Astrocyte of the cerebellum (primary cell): ENCODE measurements at regions not wholly inside any gene's neighbourhood (a gene's known extent, or its start where the extent isn't known, plus 50 kb on each side); places are given as distances from the start of the nearest gene placed in this dataset.

ENCODE experiments used
- DNase-seq: peaks from one replicate; pipeline ENCODE4 v3.0.0-alpha.2; 2011; ENCODE audit warnings: low read depth
- H3K4me3 ChIP-seq: 2 replicates; pipeline ENCODE4 v1.5.1; 2011; ENCODE audit warnings: mild to moderate bottlenecking, low read depth, low read length, moderate library complexity
- in situ Hi-C: cut with HindIII; loops from 2 replicates; pipeline ENCODE4 v1.10.0; 2017; ENCODE audit warnings: low sequenced_read_pairs
- TF ChIP-seq, protein P1 (sequence below): IDR thresholded peaks from 2 replicates; pipeline ENCODE4 v1.5.1; 2012; ENCODE audit warnings: low read length, low read depth, moderate library complexity, mild to moderate bottlenecking; ENCODE audit errors: missing control alignments

DNA sequence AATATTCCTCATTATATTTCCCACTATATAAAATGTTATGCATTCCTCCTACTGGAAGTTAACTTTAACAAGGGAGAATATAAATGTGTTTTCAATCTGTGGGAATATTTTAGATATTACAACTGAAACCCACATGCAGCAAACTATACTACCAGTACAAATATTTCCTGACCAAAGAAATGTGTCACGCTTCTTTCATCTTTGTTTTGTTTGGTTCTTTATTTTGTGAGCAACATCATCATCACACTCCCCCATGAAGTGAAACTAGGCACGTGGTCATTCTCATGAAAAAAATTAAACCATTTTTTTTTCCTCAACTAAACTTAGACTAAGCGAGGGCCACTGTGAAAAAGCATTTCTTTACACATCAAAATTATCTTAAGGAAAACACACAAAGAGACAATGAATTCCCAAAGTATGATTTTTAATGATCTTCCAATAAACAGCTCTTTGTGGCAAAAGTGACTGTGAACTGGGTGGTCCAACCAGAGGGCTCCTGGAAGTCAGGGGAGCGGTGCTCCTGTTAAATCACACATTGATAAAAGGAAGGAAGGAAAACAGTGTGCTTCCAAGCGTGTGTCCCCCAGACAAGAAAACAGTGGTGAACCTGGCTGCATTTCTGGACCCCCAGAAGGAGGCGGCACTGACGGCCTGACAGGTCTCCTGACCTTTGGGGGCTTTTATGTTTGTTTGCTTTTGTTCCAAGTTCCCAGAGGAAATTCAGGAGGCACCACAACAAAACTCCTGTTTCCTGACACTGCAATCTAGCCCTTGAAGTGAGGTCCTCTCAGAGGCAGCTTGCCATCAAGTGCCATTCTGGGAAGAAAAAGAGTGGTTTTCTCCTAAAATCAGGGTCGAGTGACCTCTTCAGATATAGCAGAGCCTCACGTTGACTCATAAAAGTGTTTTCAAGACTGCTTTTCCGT is 166.8 kb upstream of the FOXQ1 start:
- DNase-seq: peak; percentile 76
- in situ Hi-C loops: no loop called here
- TF ChIP-seq, protein P1, sequence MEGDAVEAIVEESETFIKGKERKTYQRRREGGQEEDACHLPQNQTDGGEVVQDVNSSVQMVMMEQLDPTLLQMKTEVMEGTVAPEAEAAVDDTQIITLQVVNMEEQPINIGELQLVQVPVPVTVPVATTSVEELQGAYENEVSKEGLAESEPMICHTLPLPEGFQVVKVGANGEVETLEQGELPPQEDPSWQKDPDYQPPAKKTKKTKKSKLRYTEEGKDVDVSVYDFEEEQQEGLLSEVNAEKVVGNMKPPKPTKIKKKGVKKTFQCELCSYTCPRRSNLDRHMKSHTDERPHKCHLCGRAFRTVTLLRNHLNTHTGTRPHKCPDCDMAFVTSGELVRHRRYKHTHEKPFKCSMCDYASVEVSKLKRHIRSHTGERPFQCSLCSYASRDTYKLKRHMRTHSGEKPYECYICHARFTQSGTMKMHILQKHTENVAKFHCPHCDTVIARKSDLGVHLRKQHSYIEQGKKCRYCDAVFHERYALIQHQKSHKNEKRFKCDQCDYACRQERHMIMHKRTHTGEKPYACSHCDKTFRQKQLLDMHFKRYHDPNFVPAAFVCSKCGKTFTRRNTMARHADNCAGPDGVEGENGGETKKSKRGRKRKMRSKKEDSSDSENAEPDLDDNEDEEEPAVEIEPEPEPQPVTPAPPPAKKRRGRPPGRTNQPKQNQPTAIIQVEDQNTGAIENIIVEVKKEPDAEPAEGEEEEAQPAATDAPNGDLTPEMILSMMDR: no peak
- no peak overlapping the region for H3K4me3 ChIP-seq

DNA sequence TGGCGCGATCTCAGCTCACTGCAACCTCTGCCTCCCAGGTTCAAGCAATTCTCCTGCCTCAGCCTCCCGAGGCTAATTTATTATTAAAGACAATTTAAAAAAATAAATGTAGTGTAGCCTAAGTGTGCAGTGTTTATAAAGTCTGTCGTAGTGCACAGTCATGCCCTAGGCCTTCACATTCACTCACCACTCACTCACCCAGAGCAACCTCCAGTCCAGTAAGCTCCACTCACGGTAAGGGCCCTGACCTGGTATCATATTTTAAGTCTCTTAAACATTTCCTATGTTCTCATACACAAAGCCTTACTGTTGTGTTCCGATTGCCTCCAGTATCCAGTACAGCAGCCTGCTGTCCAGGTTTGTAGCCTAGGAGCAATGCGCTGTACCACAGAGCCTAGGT is 168.2 kb upstream of the FOXQ1 start:
- no peak for DNase-seq
- TF ChIP-seq, protein P1: no peak
- H3K4me3 ChIP-seq: no peak overlapping the region
- in situ Hi-C loops: no loop called here

DNA sequence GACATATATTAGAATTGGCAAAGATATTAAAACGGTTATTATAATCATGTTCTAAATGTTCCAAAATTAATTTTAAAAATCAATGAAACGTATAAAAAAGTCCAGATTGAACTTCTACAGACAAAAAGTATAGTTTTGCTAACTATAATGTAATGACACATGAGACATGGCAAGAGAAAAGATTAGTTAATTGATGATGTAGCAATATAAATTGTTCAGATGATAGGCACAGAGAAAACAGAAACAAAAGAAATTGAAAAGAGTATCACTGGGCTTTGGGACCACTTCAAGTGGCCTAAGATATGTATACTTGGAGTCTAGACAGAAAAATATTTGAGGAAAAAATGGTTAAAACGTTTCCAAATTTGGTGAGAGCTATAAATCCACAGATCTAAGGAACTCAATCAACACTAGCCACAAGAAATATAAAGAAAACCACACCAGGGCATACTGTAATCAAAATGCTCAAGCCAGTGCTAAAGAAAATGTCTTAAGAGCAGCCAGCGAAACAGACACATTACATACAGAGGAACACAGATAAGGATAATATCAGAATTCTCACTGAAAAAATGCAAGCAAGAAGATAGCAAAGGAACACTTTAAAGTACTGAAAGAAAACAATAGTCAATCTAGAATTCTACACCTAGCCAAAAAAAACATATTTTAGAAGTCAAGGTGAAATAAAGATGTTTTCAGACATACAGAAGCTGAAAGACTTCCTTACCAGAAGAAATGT is 172.6 kb upstream of the FOXQ1 start:
- in situ Hi-C loops: no loop called here
- H3K4me3 ChIP-seq: no peak overlapping the region
- no peak for DNase-seq
- TF ChIP-seq, protein P1: no peak

DNA sequence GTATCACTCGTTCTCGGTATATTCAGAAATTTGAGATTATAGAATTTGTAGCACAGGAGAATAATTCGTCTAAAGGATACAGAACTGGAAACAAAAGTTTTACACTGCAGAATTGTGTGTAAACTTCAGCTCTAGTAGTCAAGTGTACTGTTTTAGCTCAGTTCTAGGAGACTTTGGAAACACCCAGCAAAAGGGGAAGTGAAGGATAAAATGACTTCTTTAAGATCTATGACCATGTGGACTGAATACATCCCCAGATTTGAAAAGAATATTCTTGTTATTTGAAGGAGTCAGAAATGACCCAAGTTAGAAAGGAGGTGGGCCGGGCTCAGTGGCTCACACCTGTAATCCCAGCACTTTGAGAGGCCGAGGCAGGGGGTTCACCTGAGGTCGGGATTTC is 174.0 kb upstream of the FOXQ1 start:
- in situ Hi-C loops: no loop called here
- H3K4me3 ChIP-seq: no peak overlapping the region
- TF ChIP-seq, protein P1: no peak
- DNase-seq: no peak

DNA sequence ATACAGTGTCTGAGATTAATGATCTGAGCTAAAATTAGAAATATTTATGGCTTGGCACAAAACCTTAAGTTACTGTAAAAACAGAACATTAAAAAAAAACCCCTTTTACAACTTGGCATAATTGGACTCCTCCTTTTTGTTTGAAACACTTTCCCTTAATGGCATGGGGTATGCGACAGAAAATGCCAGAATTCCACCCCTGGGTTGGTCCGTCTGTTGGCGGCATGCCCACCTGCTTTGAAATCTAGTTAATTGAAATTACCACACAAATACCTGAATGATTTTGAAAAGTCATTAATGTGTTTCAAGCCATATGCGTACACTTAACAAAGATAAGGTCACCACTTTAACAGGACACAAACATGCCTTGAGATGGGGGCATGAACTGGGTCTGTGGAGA is 175.1 kb upstream of the FOXQ1 start:
- H3K4me3 ChIP-seq: no peak overlapping the region
- in situ Hi-C loops: no loop called here
- no peak for DNase-seq
- TF ChIP-seq, protein P1: no peak

DNA sequence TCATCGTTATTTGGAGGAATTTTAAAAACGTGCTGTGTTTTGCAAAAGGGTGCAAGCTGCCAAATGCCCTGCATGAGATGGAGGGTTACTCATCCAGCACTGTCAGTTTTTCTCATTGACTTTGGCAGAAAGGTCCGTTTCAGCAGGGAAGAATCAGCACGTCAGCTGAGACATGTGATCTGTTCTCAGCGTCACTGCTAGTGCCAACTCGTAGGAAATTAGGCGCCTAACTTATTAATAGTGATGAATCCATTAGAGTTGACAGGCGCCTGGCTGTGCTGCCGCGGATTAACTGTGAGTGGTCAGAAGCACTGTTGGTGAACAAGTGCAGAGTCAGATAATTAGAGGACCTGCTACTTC is 175.5 kb upstream of the FOXQ1 start:
- in situ Hi-C loops: no loop called here
- peak; percentile 74 for DNase-seq
- TF ChIP-seq, protein P1: no peak
- no peak overlapping the region for H3K4me3 ChIP-seq
